GM19193 (cell line): ENCODE measurements at regions not wholly inside any gene's neighbourhood (a gene's known extent, or its start where the extent isn't known, plus 50 kb on each side); places are given as distances from the start of the nearest gene placed in this dataset.

Source experiments
- POLR2A ChIP-seq: IDR thresholded peaks from 4 replicates; pipeline ENCODE4 v1.6.1; 2011; ENCODE audit not compliant: insufficient read depth, insufficient read length; ENCODE audit errors: extremely low read depth

DNA sequence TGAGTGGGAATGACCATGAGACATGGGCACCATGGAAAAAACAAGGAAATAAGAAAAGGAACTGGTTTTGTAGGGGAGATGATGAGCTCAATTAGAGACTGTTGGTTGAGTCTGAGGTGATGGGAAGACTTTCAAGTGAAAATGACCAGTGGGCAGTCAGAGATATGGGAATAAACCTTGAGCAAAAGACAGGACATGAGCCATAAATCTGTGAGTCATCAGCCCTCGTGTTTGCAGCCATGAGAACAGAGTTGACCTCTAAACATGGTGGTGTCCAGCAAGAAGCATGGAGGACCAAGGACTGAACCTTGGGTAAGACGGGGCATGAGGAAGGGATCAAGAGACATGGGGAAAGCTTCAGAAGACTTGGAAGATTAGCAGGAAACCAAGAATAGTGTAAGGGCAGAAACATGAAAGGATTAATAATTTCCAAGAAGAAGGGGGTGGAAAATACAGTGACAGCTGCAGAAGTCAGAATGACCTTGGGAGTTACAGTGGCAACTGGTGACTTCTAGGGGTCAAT, 280.6 kb upstream of the PRDM1 start:
- TF ChIP-seq POLR2A: no peak

DNA sequence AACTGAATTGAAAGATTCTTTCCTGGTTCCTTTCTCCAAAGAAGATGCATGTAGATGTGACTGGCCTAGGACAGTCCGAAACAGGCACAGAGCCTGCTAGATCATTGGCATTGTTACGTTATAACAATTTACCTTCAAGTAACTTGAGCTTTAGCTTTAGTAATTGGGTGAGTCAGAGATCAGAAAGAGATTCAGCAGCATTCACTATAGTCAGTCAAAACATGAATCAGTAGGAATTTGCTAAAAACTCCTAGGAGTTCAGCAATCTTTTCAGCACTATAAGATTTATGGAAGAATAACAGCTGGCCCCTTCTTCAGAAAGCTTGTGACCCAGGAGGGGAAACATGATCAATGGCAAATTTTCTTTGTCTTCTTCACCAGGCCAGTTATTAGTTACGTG, 281.7 kb upstream of the PRDM1 start:
- no peak for TF ChIP-seq POLR2A

DNA sequence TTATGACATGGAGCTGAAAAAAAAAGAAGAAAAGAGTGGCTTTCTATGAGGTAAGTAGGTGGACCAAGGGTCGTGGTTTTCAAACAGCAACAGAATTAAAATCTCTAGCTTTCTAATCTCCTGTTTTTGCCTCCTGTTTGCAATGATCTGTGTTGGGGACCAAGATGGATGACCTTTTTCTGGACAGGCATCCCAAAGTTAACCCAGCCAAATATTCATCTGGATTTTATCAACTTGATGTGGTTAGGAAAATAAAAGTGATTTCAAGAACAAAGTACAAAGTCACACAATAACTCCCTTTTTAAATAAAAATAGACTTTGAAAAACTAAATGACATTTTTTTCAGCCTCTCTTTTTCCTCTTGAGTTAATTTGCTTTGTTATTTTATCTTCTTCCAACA, 282.1 kb upstream of the PRDM1 start:
- no peak for TF ChIP-seq POLR2A

DNA sequence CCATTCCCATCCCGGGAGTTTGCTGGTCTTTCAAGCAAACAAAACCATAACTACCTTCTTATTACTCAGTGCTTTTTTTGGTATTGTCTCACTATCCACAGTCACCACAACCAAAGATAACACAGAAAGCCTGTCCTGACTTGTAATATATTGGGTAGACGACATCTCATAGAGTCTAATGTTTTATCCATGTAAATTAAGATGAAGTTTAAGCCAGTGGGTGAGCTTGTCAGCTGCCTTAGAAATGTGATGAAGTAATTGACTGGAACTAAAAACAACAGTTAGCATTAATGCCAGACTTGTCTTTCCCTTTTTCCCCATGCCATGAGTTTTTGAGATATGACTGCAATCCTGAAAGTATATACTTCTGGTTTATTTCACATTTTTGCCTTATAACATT, 282.7 kb upstream of the PRDM1 start:
- TF ChIP-seq POLR2A: no peak

DNA sequence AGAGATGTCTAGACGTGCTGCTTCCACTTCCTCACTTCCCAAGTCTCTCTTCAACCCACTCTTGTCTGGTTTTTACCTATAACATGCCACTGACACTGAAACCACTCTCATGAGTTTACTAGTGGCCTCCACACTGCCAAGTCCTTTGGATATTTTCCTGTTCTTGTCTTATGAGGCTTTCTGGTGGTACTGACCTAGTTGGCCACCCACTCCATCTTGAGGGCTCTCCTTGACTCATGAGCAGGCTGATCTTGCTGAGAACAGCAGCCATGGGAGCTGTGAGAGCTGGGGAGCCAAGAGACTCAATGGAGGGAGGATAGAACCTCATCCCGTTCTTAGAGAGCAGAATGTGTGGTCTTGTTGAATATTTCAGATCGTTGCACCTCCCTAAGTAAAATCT, 283.4 kb upstream of the PRDM1 start:
- no peak for TF ChIP-seq POLR2A

DNA sequence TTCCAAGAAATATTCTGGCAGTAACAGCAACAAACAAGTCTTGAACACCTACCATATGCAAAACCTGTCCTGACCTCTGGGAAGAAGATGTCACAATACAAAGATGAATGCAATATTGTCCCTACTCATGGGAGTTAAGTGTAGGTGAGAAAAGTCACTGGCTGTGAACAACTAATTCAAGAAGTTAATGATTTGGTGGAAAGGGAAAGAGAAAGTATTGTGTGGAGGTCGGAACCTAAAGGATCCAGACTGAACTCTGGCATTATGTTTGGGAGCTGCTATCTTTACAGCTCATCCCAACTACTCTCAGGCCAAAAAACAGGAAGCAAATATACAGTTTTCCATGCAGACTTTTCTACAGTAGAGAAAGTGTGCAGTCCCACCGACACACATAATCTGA, 285.3 kb upstream of the PRDM1 start:
- TF ChIP-seq POLR2A: no peak

DNA sequence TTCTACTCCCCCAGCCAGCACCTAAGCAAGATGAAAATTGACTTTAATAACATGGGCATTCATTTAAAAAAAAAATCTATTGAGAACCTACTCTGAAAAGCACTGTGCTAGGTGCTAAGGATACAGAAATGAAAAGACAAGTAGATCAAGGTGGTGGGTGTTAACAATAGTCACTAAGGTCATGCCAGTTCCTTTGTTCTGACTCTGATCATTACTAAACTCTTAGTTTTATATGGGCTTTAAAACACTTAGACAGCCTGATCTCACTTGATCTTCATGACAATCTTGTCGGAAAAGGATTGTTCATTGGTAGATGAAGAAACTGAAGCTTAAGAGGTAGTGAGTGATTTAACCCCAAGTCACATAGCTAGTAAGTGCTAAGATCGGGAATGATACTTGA, 285.7 kb upstream of the PRDM1 start:
- no peak for TF ChIP-seq POLR2A

DNA sequence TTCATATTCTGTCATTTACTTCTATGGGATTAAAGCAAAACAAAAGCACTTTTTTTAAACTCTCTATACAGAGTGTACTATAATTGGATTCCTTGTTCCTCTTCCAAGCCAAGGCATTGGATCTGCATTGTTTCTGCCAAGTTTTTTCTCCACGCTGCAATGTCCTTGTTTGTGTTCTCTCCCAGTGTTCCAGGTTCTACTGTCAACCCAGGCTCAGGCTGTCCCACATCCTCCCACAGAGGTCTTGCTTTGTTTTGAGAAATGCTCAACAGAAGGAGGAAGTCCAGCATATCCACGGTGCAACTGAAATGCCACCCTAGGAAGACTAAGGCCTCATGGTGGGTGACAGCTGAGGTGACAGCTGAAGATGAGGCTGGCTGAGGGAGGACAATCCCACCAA, 287.1 kb upstream of the PRDM1 start:
- no peak for TF ChIP-seq POLR2A

DNA sequence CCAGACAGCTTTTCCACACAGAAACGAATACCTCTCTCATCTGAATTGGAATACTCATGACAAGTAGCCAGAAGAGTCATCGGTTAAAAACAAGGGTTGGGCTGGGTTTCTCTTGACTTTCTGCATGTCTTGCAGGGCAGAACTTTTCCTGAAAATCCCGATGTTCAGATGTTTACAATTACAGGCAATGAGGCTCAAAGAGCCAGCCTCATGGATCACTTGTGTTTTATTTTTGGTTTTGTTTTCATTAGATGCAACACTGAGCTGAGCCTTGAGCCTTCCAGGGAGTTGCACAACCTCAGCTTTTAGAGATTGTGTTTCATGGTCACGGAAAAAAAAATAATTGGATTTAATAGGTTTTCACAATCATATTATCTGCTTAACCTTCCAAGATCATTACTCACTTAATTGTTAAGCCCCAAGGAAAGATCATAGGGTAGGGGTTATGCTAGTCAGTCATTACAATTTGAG, 288.1 kb upstream of the PRDM1 start:
- TF ChIP-seq POLR2A: no peak

DNA sequence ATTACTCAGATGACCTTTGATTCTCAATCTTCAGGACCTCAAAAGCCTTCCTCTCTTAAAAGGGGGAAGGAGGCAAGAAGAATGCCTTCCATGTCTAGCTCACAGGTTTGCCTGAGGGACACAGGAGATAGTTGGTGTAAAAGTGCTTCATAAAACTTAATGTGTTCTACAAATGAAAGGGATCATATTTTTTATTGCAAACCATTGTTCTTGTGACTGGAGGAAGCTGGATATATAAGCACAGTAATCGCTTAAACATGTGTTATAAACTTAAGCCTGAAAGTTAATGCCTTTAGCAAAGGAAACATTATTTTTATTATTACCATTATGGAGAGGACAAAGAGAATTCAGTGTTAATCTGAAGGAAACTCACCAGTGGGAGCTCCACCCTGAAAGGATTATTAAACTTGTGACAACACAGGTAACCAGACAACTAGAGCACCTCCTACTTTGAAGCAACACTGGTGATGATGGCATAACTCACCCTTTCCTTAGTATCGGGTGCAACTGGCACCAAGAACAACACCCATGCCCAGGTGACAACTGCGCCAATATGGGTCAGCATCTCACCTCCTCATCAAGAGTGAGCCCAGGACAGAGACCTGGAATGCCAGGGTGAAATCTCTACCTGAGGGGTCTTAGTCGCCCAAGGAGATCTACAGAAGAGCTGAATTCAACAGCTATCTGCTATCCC, 288.7 kb upstream of the PRDM1 start:
- no peak for TF ChIP-seq POLR2A

DNA sequence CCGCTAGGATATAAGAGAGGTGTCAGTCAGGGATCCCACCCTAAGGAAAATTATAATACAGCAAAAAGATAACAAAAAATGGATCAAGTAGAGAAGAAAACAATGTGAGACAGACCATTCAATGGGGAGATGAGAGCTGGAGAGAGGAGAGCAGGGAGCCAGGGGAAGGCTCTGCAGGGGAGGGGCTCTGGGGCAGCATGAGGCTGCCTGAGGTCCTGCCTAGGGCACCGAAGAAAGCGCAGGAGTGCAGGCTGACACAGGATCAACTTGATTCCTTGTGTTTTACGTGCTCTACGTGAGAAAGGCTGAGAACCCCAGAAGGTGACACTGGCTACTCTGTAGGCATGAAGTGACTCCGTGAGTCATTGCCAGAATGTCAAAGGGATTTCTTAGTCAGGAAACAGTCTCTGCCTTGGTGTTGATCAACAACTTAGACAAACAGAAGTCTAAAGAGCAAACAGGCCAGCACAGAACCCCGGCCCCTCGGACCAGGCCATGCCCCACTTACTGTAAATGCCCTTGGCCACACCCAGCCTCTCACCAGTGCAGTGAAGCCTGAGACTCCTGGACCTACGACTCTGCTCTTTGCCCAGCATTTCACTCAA, 290.1 kb upstream of the PRDM1 start:
- no peak for TF ChIP-seq POLR2A

DNA sequence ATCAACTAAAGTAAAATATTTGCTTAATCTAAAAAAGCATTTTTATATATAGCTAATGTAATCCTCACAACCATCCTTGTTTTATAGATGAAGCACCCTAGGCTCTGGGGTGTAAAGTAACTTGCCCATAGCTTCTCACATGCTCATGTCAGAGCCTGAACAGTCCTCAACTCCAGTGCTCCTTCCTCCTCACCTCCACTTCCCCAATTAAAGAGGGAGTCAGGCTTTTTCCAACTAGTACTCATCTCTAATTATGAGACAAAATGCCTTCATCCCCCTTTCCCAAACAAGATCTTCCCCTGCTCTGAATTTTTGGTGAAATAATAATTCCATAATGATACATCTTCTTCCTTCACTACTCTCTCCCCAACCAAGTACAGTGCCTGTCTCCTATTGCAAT, 290.8 kb upstream of the PRDM1 start:
- TF ChIP-seq POLR2A: no peak

DNA sequence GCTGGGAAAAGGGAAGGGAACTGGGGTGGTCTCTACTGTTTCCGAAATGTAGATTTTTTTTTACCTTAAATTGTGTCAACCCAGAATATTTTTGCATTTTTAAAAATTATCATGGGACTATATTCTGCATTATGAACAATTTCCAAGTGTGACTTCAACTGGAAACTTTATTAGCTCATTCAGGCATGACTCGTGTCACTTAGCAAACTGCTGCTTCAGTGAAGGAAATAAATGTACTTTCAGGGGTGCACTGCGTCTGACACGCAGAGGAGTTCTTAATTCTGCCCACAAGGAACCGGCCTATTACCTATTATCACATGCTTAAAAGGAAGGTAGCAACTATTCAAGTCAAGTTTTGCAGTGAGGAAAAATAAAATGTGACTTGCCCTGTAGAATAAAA, 291.3 kb upstream of the PRDM1 start:
- TF ChIP-seq POLR2A: no peak

DNA sequence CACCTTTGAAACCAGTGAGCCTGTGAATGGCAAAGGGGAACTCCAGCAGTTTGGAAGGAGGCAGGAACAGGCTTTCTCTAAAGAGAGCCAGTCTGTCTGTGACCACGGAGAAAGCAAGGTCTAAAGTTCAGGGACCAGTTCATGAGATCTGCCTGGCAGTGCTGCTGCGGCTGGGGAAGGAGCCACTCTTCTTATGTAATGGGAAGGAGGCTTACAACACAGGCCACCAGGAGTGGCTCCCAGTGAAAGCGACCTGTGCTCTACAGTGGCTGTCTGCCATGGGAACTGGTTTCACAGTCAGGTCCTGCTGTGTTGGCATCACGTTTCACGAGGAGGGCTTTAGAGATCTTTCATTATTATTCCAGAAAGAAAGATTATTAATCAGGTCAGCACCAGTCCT, 291.9 kb upstream of the PRDM1 start:
- TF ChIP-seq POLR2A: no peak

DNA sequence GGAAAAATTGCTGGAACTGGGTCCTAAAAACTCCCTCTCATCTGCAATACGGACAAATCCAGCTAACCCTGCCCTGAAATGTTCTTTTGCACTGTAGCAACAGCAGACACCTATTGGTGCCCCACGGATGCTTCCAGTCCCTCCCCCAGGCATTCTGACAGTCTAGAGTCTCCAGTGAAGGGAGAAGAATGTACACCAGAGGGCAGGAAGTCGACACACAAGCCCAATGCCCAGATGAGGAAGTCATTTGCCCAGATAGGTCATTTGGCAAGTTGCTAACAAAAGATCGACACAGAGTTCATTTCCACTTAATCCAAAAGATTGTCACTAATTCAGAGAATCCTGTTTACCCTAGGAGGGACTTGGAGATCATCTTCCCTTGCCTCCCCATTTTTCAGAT, 293.0 kb upstream of the PRDM1 start:
- no peak for TF ChIP-seq POLR2A

DNA sequence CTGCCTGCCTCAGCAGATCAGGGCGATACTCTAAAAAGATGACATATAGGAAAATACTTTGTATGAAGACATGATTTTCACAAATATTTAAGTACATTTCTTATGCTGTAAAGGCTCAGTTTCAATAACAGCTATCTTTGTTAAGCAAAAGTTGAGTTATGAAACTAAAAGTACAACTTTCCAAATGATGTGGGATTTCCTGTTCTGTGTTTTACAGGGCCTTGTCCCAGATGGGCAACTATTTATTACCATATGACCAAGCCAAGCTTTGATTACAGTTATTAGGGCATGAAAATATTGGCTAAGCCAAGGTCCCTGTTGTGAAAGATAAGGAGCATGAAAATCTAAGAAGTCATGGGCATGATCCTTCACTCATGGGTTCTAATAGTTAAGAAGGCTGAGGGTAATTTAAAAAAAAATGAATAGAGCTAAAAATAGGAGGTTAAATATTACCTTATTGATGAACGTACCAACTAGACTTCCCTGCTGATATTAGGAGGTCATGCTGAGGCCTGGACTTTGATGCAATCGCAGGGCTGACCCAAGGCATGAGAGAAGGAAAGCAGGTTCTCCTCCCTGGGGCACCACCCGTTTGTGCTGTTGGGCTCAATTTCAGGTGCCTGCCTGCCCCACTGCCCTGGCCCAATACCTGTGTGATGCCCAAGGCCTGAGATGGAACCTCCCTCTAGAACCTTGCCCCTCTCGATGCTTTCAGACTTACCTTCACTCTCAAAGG, 294.4 kb upstream of the PRDM1 start:
- TF ChIP-seq POLR2A: no peak

DNA sequence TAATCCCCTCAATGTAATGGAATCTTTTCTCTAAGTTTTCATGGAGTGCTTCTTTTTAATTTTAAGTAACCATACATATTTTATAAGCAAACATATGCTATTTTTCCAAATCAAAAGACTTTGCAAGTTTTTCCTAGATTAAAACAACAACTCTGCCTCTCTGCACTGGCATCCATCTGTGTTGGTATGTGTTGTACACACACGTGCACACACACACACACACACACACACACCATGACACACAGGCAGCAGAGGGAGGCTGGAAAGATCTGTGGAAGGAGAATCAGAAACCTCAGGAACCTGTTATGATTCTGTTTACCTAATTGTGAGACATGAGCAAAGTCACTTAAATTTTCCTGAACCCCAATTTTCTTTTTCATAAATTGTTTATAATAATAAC, 295.0 kb upstream of the PRDM1 start:
- no peak for TF ChIP-seq POLR2A

DNA sequence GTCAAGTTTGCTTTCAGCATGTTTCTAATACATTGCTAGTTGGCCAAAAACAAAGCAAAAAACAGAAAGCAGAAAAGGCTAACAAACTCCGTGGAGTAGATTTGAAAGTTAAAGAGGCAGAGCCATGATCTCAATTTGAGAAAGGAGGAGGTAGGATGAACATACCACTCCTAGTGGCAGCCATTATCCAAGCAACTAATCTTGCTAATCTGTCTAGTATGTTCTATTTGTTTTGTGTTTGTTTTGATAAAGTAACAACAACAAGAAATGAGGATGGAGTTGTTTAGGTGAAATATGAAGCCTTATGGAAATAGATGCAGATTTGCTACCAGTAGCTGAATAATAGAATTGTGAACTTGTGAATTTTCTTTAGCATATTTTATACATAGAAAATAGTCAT, 295.5 kb upstream of the PRDM1 start:
- TF ChIP-seq POLR2A: no peak
